H9 (cell line): ENCODE measurements at regions not wholly inside any gene's neighbourhood (a gene's known extent, or its start where the extent isn't known, plus 50 kb on each side); places are given as distances from the start of the nearest gene placed in this dataset.

Experiments
- DNase-seq: peaks from one replicate; pipeline ENCODE4 v3.0.0-alpha.2; 2017
- H2AFZ ChIP-seq: one replicate; pipeline ENCODE4 v1.6.1; 2013; ENCODE audit warnings: mild to moderate bottlenecking, low read length, control low read depth, moderate library complexity
- H2AK5ac ChIP-seq: 2 replicates; pipeline ENCODE4 v1.6.1; 2013; ENCODE audit warnings: low read length, control low read depth, mixed read lengths; ENCODE audit not compliant: insufficient read length
- H2BK120ac ChIP-seq: one replicate; pipeline ENCODE4 v1.6.1; 2013; ENCODE audit warnings: low read depth, mild to moderate bottlenecking, low read length, control low read depth, inconsistent platforms; ENCODE audit not compliant: poor library complexity, severe bottlenecking
- H2BK12ac ChIP-seq: 2 replicates; pipeline ENCODE4 v1.6.1; 2013; ENCODE audit warnings: low read length, control low read depth, mixed read lengths, low read depth; ENCODE audit not compliant: insufficient read length
- H2BK15ac ChIP-seq: 2 replicates; pipeline ENCODE4 v1.6.1; 2013; ENCODE audit warnings: low read depth, low read length, control low read depth
- H2BK20ac ChIP-seq: one replicate; pipeline ENCODE4 v1.6.1; 2013; ENCODE audit warnings: low read depth, mild to moderate bottlenecking, low read length, control low read depth, inconsistent platforms; ENCODE audit not compliant: poor library complexity, severe bottlenecking
- H2BK5ac ChIP-seq: 2 replicates; pipeline ENCODE4 v1.6.1; 2013; ENCODE audit warnings: low read length, control low read depth, mixed read lengths; ENCODE audit not compliant: insufficient read length
- H3K14ac ChIP-seq: 2 replicates; pipeline ENCODE4 v1.6.1; 2013; ENCODE audit warnings: low read length, control low read depth; ENCODE audit not compliant: insufficient read depth
- H3K18ac ChIP-seq: 2 replicates; pipeline ENCODE4 v1.6.1; 2013; ENCODE audit warnings: low read depth, mild to moderate bottlenecking, mixed read lengths, low read length, control low read depth; ENCODE audit not compliant: insufficient read length
- H3K23ac ChIP-seq: 2 replicates; pipeline ENCODE4 v1.6.1; 2013; ENCODE audit warnings: low read length, control low read depth, mixed read lengths, low read depth; ENCODE audit not compliant: insufficient read length
- H3K23me2 ChIP-seq: 2 replicates; pipeline ENCODE4 v1.6.1; 2013; ENCODE audit warnings: low read depth, mild to moderate bottlenecking, mixed read lengths, low read length, control low read depth; ENCODE audit not compliant: insufficient read length, poor library complexity, severe bottlenecking
- H3K27ac ChIP-seq: 2 replicates; pipeline ENCODE4 v1.5.1; 2013; ENCODE audit warnings: low read length, control low read depth, mixed read lengths, low read depth; ENCODE audit not compliant: insufficient read length
- H3K27me3 ChIP-seq: 2 replicates; pipeline ENCODE4 v1.6.1; 2013; ENCODE audit warnings: low read length, control low read depth, inconsistent platforms; ENCODE audit not compliant: insufficient read depth
- H3K4ac ChIP-seq: 2 replicates; pipeline ENCODE4 v1.6.1; 2013; ENCODE audit warnings: low read depth, mild to moderate bottlenecking, control low read depth, inconsistent platforms, low read length, moderate library complexity
- H3K4me1 ChIP-seq: 2 replicates; pipeline ENCODE4 v1.6.1; 2013; ENCODE audit warnings: low read length, control low read depth, inconsistent platforms; ENCODE audit not compliant: insufficient read depth
- H3K4me2 ChIP-seq: 2 replicates; pipeline ENCODE4 v1.6.1; 2013; ENCODE audit warnings: low read length, control low read depth, mixed read lengths; ENCODE audit not compliant: insufficient read length, insufficient read depth
- H3K56ac ChIP-seq: 2 replicates; pipeline ENCODE4 v1.6.1; 2013; ENCODE audit warnings: low read depth, mild to moderate bottlenecking, mixed read lengths, low read length, control low read depth; ENCODE audit not compliant: insufficient read length
- H3K79me1 ChIP-seq: 2 replicates; pipeline ENCODE4 v1.6.1; 2013; ENCODE audit warnings: low read depth, mild to moderate bottlenecking, moderate library complexity, low read length, control low read depth, inconsistent platforms; ENCODE audit not compliant: insufficient read depth, poor library complexity, severe bottlenecking
- H3K79me2 ChIP-seq: 2 replicates; pipeline ENCODE4 v1.6.1; 2013; ENCODE audit warnings: low read length, control low read depth, inconsistent platforms; ENCODE audit not compliant: insufficient read depth
- H3K9ac ChIP-seq: 2 replicates; pipeline ENCODE4 v1.6.1; 2013; ENCODE audit warnings: low read length, control low read depth, mixed read lengths; ENCODE audit not compliant: insufficient read length; ENCODE audit errors: extremely low read depth
- H3K9me3 ChIP-seq: one replicate; pipeline ENCODE4 v1.6.1; 2013; ENCODE audit warnings: low read depth, low read length, inconsistent platforms; ENCODE audit not compliant: control insufficient read depth
- H3T11ph ChIP-seq: one replicate; pipeline ENCODE4 v1.6.1; 2013; ENCODE audit warnings: mild to moderate bottlenecking, low read length, control low read depth, inconsistent platforms
- H4K20me1 ChIP-seq: one replicate; pipeline ENCODE4 v1.6.1; 2013; ENCODE audit not compliant: control insufficient read depth, insufficient read length, insufficient read depth
- H4K5ac ChIP-seq: 2 replicates; pipeline ENCODE4 v1.6.1; 2013; ENCODE audit warnings: low read depth, mild to moderate bottlenecking, mixed read lengths, low read length, control low read depth; ENCODE audit not compliant: insufficient read length
- H4K8ac ChIP-seq: replicated peaks from 2 replicates; pipeline ENCODE4 v1.6.1; 2013; ENCODE audit warnings: low read length, control low read depth, mixed read lengths, low read depth; ENCODE audit not compliant: insufficient read length
- H4K91ac ChIP-seq: 2 replicates; pipeline ENCODE4 v1.6.1; 2013; ENCODE audit warnings: low read depth, mild to moderate bottlenecking, moderate library complexity, mixed read lengths, low read length, control low read depth; ENCODE audit not compliant: insufficient read length
- H3K27ac Mint-ChIP-seq, 3 experiments: 2 replicates in 2 of 3; 3 replicates in 1 of 3; pipeline ENCODE4 v1.8.0; 2020 to 2021; ENCODE audit warnings: mixed read lengths in 3 of 3, mild to moderate bottlenecking in 1 of 3, moderate library complexity in 1 of 3
- H3K27me3 Mint-ChIP-seq: 2 replicates; pipeline ENCODE4 v1.8.0; 2021; ENCODE audit warnings: low read depth, mild to moderate bottlenecking, moderate library complexity, mixed read lengths
- H3K36me3 Mint-ChIP-seq, 3 experiments: 2 replicates in 2 of 3; 3 replicates in 1 of 3; pipeline ENCODE4 v1.8.0; 2020 to 2021; ENCODE audit warnings: low read depth in 3 of 3, mixed read lengths in 3 of 3; ENCODE audit not compliant: insufficient read depth in 1 of 3
- H3K4me1 Mint-ChIP-seq, 2 experiments: 2 replicates each; pipeline ENCODE4 v1.8.0; 2020; ENCODE audit warnings: mixed read lengths in 2 of 2
- H3K4me3 Mint-ChIP-seq, 2 experiments: 2 replicates in 1 of 2; 3 replicates in 1 of 2; pipeline ENCODE4 v1.8.0; 2020 to 2021; ENCODE audit warnings: mild to moderate bottlenecking in 2 of 2, mixed read lengths in 2 of 2, moderate library complexity in 1 of 2
- H3K9me3 Mint-ChIP-seq, 2 experiments: 2 replicates in 1 of 2; 3 replicates in 1 of 2; pipeline ENCODE4 v1.8.0; 2020; ENCODE audit warnings: mild to moderate bottlenecking in 2 of 2, mixed read lengths in 2 of 2, moderate library complexity in 1 of 2
- CTCF ChIP-seq: fragments of 200-600 bp; sonication (generic); conservative IDR thresholded peaks from 3 replicates; pipeline ENCODE4 v1.8.0; 2021; ENCODE audit warnings: antibody characterized with exemption, mild to moderate bottlenecking
- WGBS: extraction: QIAGEN DNeasy Blood & Tissue Kit; methylation state at CpG from one replicate; pipeline ENCODE4 v1.1.7; 2013; ENCODE audit warnings: missing lambda C conversion rate, low lambda C conversion rate, mixed read lengths; ENCODE audit not compliant: insufficient read length; ENCODE audit errors: extremely low coverage; 5-methylcytosine and 5-hydroxymethylcytosine counted together

GRCh38 chr3:36147934-36148558 is 232.3 kb upstream of the STAC start:
- Histone ChIP-seq H2BK15ac (no peak overlapping the region), H3K4ac (no peak overlapping the region), H3T11ph (no peak overlapping the region), H3K4me1 (no peaks in the 10 kb centered on the region), H2AK5ac (no peak overlapping the region), H2BK120ac (no peak overlapping the region), H3K9ac (no peak overlapping the region), H3K79me2 (no peaks in the 10 kb centered on the region), H2BK12ac (no peak overlapping the region), H3K23ac (no peak overlapping the region), H4K91ac (no peak overlapping the region), H2AFZ (no peak overlapping the region), H3K27ac (no peak overlapping the region), H3K27me3 (no peaks in the 10 kb centered on the region), H2BK5ac (no peak overlapping the region), H3K79me1 (no peaks in the 10 kb centered on the region), H3K14ac (no peak overlapping the region), H3K9me3 (no peaks in the 10 kb centered on the region), H4K5ac (no peak overlapping the region), H4K8ac (no peak overlapping the region), H3K56ac (no peak overlapping the region), H3K18ac (no peak overlapping the region), H3K23me2 (no peaks in the 10 kb centered on the region), H3K4me2 (no peak overlapping the region), H4K20me1 (no peaks in the 10 kb centered on the region), H2BK20ac (no peak overlapping the region)
- Mint-ChIP-seq H3K4me1 (no peaks in the 10 kb centered on the region), H3K27me3 (no peaks in the 10 kb centered on the region), H3K27ac (no peak overlapping the region), H3K36me3 (no peaks in the 10 kb centered on the region), H3K9me3 (no peaks in the 10 kb centered on the region), H3K4me3 (no peak overlapping the region)
- no peak for DNase-seq
- WGBS, result no CpG with 5 or more reads among the region's 11 CpGs
- TF ChIP-seq CTCF, result no peak
